Prostate gland (tissue), 2 donors: ENCODE measurements at regions not wholly inside any gene's neighbourhood (a gene's known extent, or its start where the extent isn't known, plus 50 kb on each side); places are given as distances from the start of the nearest gene placed in this dataset.

Experiments used
- DNase-seq: peaks from one replicate; pipeline ENCODE4 v3.0.0-alpha.2; 2019; ENCODE audit warnings: low spot score
- H3K27ac ChIP-seq, 2 donors: fragments of 200-600 bp; sonication (generic); 2 replicates each; pipeline ENCODE4 v1.5.1; 2017 to 2019
- H3K27me3 ChIP-seq: fragments of 200-600 bp; sonication (generic); replicated peaks from 2 replicates; pipeline ENCODE4 v1.5.1; 2019; ENCODE audit not compliant: insufficient read depth
- H3K36me3 ChIP-seq, 2 donors: fragments of 200-600 bp; sonication (generic); 1 replicate in 1 of 2; 2 replicates in 1 of 2; pipeline versions ENCODE4 v1.5.1 to v1.8.1; 2017 to 2019
- H3K4me1 ChIP-seq: fragments of 200-600 bp; sonication (generic); replicated peaks from 2 replicates; pipeline ENCODE4 v1.5.1; 2019
- H3K4me3 ChIP-seq, 2 donors: fragments of 200-600 bp; sonication (generic); 2 replicates each; pipeline ENCODE4 v1.5.1; 2017 to 2019
- H3K9me3 ChIP-seq: fragments of 200-600 bp; sonication (generic); 2 replicates; pipeline ENCODE4 v1.5.1; 2017
- POLR2A ChIP-seq: fragments of 450-650 bp; IDR thresholded peaks from one replicate; pipeline ENCODE4 v1.6.1; 2016; ENCODE audit warnings: antibody characterized with exemption, mild to moderate bottlenecking
- POLR2AphosphoS5 ChIP-seq: sonication (generic); formaldehyde crosslinking; IDR thresholded peaks from one replicate; pipeline ENCODE4 v1.6.1; 2017; ENCODE audit warnings: antibody characterized with exemption
- WGBS: methylation state at CpG from one replicate; pipeline ENCODE4 v1.1.5; 2018; 5-methylcytosine and 5-hydroxymethylcytosine counted together
- intact Hi-C: fragments of 100-400 bp; cut with DNase I; formaldehyde crosslinking; loops from one replicate; pipeline ENCODE4 v1.14.2; 2022
- TF ChIP-seq, protein P1 (sequence below), 4 experiments: fragments of 200-600 bp in 2 of 4; fragments of 450-650 bp in 2 of 4; sonication (generic) in 2 of 4; IDR thresholded peaks; 1 replicate in 3 of 4; 2 replicates in 1 of 4; pipeline ENCODE4 v1.5.1; 2016 to 2019; ENCODE audit warnings: antibody characterized with exemption in 4 of 4, mild to moderate bottlenecking in 2 of 4, moderate library complexity in 2 of 4

DNA sequence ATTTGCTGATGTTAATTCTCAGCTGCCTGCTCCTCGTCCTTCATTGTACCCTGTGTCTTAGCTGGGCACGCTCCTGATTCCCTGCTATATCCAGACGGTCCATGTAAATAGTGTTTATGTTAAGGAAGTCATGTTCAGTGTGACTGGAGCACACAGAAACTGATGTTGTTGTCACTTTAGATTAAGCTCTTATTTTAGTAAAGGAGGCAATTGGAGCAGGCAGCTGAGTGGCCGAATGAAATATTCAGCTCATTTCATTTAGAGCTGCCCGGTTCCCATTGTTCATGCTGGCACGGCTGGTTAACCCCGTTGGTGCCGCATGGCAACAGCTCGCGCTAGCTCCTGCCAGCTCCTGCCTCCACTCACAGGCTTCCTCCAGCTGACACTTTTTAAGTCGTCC is 446.8 kb upstream of the SOX5 start:
- intact Hi-C loops, result no loop called here
- 53% methylated on average over 11 of the region's 11 CpGs for WGBS
- TF ChIP-seq, protein P1, sequence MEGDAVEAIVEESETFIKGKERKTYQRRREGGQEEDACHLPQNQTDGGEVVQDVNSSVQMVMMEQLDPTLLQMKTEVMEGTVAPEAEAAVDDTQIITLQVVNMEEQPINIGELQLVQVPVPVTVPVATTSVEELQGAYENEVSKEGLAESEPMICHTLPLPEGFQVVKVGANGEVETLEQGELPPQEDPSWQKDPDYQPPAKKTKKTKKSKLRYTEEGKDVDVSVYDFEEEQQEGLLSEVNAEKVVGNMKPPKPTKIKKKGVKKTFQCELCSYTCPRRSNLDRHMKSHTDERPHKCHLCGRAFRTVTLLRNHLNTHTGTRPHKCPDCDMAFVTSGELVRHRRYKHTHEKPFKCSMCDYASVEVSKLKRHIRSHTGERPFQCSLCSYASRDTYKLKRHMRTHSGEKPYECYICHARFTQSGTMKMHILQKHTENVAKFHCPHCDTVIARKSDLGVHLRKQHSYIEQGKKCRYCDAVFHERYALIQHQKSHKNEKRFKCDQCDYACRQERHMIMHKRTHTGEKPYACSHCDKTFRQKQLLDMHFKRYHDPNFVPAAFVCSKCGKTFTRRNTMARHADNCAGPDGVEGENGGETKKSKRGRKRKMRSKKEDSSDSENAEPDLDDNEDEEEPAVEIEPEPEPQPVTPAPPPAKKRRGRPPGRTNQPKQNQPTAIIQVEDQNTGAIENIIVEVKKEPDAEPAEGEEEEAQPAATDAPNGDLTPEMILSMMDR (IDR thresholded peaks at IDR 0.05), result no peak
- TF ChIP-seq POLR2A (no peak), POLR2AphosphoS5 (no peak)
- Histone ChIP-seq H3K27me3 (no peaks in the 10 kb centered on the region), H3K9me3 (no peaks in the 10 kb centered on the region), H3K27ac (no peak overlapping the region), H3K4me3 (no peak overlapping the region), H3K36me3 (no peaks in the 10 kb centered on the region), H3K4me1 (no peaks in the 10 kb centered on the region)
- no peak for DNase-seq

DNA sequence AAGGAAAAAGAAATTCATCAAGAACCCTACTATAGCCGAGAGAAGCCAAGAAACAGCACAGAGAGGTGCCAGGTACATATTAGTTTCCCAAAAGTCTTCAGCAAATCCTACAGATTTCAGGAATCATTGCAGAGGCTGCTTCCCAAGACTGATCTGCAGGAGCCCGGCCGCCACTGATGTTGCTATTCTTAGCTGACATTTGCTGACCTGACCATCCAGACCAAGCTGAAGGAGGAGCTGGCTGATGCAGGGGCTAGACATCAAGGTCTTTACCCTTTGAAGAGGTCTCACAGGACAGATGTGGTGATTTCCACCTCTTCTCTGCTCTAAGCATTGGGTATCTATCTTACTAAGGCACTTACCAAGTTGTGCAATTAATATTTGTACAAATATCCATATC is 444.8 kb upstream of the SOX5 start:
- 91% methylated on average over 3 of the region's 3 CpGs for WGBS
- intact Hi-C loops, result no loop called here
- H3K4me3 ChIP-seq, result no peak overlapping the region
- no peaks in the 10 kb centered on the region for H3K9me3 ChIP-seq
- no peak for DNase-seq
- no peak overlapping the region for H3K27ac ChIP-seq
- no peaks in the 10 kb centered on the region for H3K27me3 ChIP-seq
- TF ChIP-seq POLR2A, result no peak
- TF ChIP-seq, protein P1 (IDR thresholded peaks at IDR 0.05), result no peak
- TF ChIP-seq POLR2AphosphoS5, result no peak
- no peaks in the 10 kb centered on the region for H3K36me3 ChIP-seq
- no peaks in the 10 kb centered on the region for H3K4me1 ChIP-seq

- intact Hi-C loops, result no loop called here
- H3K36me3 ChIP-seq, result no peaks in the 10 kb centered on the region
- no peaks in the 10 kb centered on the region for H3K9me3 ChIP-seq
- no peak overlapping the region for H3K4me3 ChIP-seq
- no peaks in the 10 kb centered on the region for H3K4me1 ChIP-seq
- no peaks in the 10 kb centered on the region for H3K27me3 ChIP-seq
- DNase-seq, result no peak
- WGBS, result 96% methylated on average over 2 of the region's 2 CpGs
- TF ChIP-seq POLR2A (no peak), POLR2AphosphoS5 (no peak)
- TF ChIP-seq, protein P1 (IDR thresholded peaks at IDR 0.05), result no peak
- no peak overlapping the region for H3K27ac ChIP-seq
Measured at GRCh38 chr12:24393071-24393470, 443.6 kb upstream of the SOX5 start.

- intact Hi-C loops, result no loop called here
- H3K9me3 ChIP-seq, result no peaks in the 10 kb centered on the region
- H3K27ac ChIP-seq, result no peak overlapping the region
- H3K27me3 ChIP-seq, result no peaks in the 10 kb centered on the region
- H3K4me1 ChIP-seq, result no peaks in the 10 kb centered on the region
- no peak for TF ChIP-seq POLR2A
- no peak overlapping the region for H3K4me3 ChIP-seq
- no peaks in the 10 kb centered on the region for H3K36me3 ChIP-seq
- 87% methylated on average over 1 of the region's 1 CpG for WGBS
- DNase-seq, result no peak
Measured at GRCh38 chr12:24389394-24389793, 439.9 kb upstream of the SOX5 start.

DNA sequence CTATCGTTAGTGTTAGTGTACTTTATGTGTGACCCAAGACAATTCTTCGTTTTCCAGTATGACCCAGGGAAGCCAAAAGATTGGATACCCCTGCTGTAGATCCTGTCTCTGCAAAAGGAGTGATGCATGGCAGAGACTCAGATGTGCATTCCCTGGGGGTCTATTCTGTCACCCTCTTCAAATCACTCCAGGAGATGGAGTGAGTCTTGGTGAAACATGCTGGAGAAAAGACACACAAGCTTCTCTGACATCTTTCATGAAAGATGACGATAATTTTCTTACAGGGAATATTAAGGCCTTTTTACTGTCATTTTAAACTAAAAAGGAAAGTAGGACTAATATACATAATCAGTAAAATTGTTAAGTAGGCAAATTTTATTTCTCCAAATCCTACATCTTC is 437.9 kb upstream of the SOX5 start:
- Histone ChIP-seq H3K36me3 (no peaks in the 10 kb centered on the region), H3K9me3 (no peaks in the 10 kb centered on the region), H3K4me3 (no peak overlapping the region), H3K27me3 (no peaks in the 10 kb centered on the region), H3K27ac (no peak overlapping the region), H3K4me1 (no peaks in the 10 kb centered on the region)
- DNase-seq, result no peak
- 100% methylated on average over 3 of the region's 3 CpGs for WGBS
- TF ChIP-seq, protein P1 (IDR thresholded peaks at IDR 0.05), result no peak
- no peak for TF ChIP-seq POLR2A
- TF ChIP-seq POLR2AphosphoS5, result no peak
- intact Hi-C loops, result no loop called here
